ENCODE measurements at regions not wholly inside any gene's neighbourhood (a gene's known extent, or its start where the extent isn't known, plus 50 kb on each side); places are given as distances from the start of the nearest gene placed in this dataset.

DNA sequence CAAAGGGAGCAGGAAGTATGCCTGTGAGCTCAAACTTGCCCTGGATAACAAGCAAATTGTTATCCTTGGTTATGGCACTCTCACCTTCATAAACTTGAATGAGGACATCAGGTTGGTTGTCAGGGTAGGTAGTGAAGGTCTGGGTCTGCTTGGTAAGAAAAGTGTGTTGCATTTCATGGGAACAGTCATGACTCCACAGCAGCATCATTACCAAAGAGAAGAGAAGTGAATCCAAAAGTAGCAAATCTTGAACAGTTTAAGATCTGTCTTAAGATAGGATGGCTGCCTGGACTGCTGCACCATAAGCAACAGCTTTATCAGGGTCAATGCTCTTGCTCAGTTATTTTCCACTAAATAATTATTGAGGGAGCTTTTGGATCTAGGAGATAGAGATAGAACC, 350.7 kb upstream of the MAP2 start:
- Mint-ChIP-seq H3K4me3 (ENCODE audit: unreplicated experiment) (no peak overlapping the region), H3K27ac (ENCODE audit: unreplicated experiment) (no peak overlapping the region), H3K36me3 (ENCODE audit: unreplicated experiment) (no peaks in the 10 kb centered on the region), H3K27me3 (ENCODE audit: unreplicated experiment) (peaks cover 4% of the 10 kb centered on the region), H3K9me3 (ENCODE audit: unreplicated experiment) (no peaks in the 10 kb centered on the region), H3K4me1 (ENCODE audit: low read depth, unreplicated experiment) (no peaks in the 10 kb centered on the region)
- DNase-seq = no peak
- TF ChIP-seq CTCF (IDR thresholded peaks at IDR 0.05; ENCODE audit: partially characterized antibody, unreplicated experiment) = no peak

DNA sequence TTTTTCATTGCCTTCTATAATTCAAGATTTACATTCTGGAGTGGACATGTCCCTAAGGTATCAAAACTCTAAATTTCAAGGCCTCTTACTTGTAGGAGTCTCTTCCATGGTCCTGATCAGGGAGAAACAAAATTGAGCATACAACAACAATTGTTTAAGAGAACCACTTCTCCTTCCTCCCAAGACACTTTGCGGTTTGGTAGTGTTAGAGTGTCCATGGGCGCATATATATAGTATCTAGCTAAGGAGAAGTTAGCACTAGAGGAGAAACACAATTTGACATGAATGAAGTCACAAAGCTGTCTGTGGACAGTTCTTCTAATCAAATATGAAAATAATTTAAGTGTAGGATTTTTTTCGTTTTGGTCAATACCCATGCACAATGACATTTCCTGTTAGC, 349.1 kb upstream of the MAP2 start:
- no peaks in the 10 kb centered on the region for H3K36me3 Mint-ChIP-seq (ENCODE audit: unreplicated experiment)
- no peak for TF ChIP-seq CTCF (IDR thresholded peaks at IDR 0.05; ENCODE audit: partially characterized antibody, unreplicated experiment)

GRCh38 chr2:209076151-209076550, 347.7 kb upstream of the MAP2 start:
- TF ChIP-seq CTCF (IDR thresholded peaks at IDR 0.05; ENCODE audit: partially characterized antibody, unreplicated experiment) = no peak
- peak overlapping the region; percentile 35 for H3K27ac Mint-ChIP-seq (ENCODE audit: unreplicated experiment)
- peaks cover 10% of the 10 kb centered on the region for H3K27me3 Mint-ChIP-seq (ENCODE audit: unreplicated experiment)
- H3K9me3 Mint-ChIP-seq (ENCODE audit: unreplicated experiment) = no peaks in the 10 kb centered on the region
- H3K36me3 Mint-ChIP-seq (ENCODE audit: unreplicated experiment) = no peaks in the 10 kb centered on the region
- DNase-seq = no peak
- no peak overlapping the region for H3K4me3 Mint-ChIP-seq (ENCODE audit: unreplicated experiment)
- H3K4me1 Mint-ChIP-seq (ENCODE audit: low read depth, unreplicated experiment) = no peaks in the 10 kb centered on the region

More for the DNA sequence above, 349.1 kb upstream of the MAP2 start:
- no peak overlapping the region for H3K27ac Mint-ChIP-seq (ENCODE audit: unreplicated experiment)
- H3K27me3 Mint-ChIP-seq (ENCODE audit: unreplicated experiment) = peaks cover 10% of the 10 kb centered on the region
- no peak overlapping the region for H3K4me3 Mint-ChIP-seq (ENCODE audit: unreplicated experiment)
- no peak for DNase-seq
- no peaks in the 10 kb centered on the region for H3K9me3 Mint-ChIP-seq (ENCODE audit: unreplicated experiment)
- no peaks in the 10 kb centered on the region for H3K4me1 Mint-ChIP-seq (ENCODE audit: low read depth, unreplicated experiment)

DNA sequence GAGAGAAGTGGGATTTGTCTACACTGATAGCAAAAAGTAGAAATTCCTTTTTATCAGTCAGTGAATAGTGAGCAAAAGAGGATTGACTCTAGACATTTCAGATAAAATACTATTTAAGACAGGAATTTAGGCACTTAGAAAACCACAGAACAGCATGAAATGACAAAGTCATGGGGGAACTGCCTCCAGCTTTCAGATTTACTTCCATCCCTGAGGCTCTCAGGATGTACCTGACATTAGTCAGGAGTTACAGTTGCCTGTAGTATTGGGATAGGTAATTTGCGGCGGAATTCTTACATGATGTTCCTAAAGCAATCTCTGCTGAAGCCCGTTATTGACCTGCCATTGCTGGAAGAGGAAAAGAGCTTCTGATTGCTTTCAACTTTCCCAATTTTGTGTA, 337.1 kb upstream of the MAP2 start:
- Mint-ChIP-seq H3K9me3 (ENCODE audit: unreplicated experiment) (no peaks in the 10 kb centered on the region), H3K4me3 (ENCODE audit: unreplicated experiment) (no peak overlapping the region), H3K4me1 (ENCODE audit: low read depth, unreplicated experiment) (no peaks in the 10 kb centered on the region), H3K36me3 (ENCODE audit: unreplicated experiment) (no peaks in the 10 kb centered on the region), H3K27me3 (ENCODE audit: unreplicated experiment) (no peaks in the 10 kb centered on the region), H3K27ac (ENCODE audit: unreplicated experiment) (no peak overlapping the region)
- no peak for DNase-seq
- no peak for TF ChIP-seq CTCF (IDR thresholded peaks at IDR 0.05; ENCODE audit: partially characterized antibody, unreplicated experiment)

DNA sequence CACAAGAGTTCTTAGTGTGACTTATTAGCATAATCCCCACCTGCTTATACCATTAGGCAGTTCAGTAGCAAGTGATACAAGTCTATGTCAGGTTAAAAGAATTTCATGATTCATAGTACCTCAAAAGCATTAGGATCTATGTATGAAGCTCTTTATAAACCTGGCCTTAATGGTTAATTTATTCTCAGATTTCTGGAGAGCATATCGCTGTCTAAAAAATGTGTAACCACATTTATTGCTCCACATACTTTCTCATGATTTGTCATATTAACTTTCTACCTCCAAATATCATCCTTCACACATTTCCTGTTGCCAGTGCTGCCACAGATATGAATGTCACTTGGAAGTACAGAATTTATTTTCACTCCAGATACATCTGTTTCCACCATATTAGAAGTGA, 332.8 kb upstream of the MAP2 start:
- Mint-ChIP-seq H3K27ac (ENCODE audit: unreplicated experiment) (no peak overlapping the region), H3K9me3 (ENCODE audit: unreplicated experiment) (no peaks in the 10 kb centered on the region), H3K36me3 (ENCODE audit: unreplicated experiment) (no peaks in the 10 kb centered on the region), H3K4me3 (ENCODE audit: unreplicated experiment) (no peak overlapping the region), H3K4me1 (ENCODE audit: low read depth, unreplicated experiment) (no peaks in the 10 kb centered on the region), H3K27me3 (ENCODE audit: unreplicated experiment) (no peaks in the 10 kb centered on the region)
- no peak for TF ChIP-seq CTCF (IDR thresholded peaks at IDR 0.05; ENCODE audit: partially characterized antibody, unreplicated experiment)
- DNase-seq = no peak
